ENCODE measurements at regions not wholly inside any gene's neighbourhood (a gene's known extent, or its start where the extent isn't known, plus 50 kb on each side); places are given as distances from the start of the nearest gene placed in this dataset.

DNA sequence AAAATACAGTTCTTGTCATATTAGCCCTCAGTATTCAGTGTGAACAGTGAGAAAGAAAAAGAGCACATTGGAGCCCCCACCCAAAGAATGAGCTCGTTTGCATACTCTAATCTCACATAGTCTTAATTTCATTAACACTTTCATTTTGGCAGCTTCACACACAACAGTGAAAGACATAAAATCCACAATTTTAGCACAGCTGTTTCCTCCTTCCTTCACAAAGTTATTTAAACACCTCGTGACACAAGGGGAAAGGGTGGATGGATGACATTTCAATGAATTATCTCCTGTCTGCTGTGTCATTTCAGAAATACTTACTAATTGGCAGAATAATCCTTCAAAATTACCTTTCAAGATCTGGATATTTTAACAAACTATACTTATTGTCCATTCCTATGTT lies 299.3 kb downstream of the KCNJ2 start:
- Histone ChIP-seq H3K4me1 (ENCODE audit: insufficient read depth, low read length) (no peaks in the 10 kb centered on the region), H3K27ac (ENCODE audit: low read length) (no peak overlapping the region), H3K36me3 (ENCODE audit: insufficient read depth, low read depth, low read length) (no peaks in the 10 kb centered on the region), H3K27me3 (ENCODE audit: insufficient read depth, low read length) (no peaks in the 10 kb centered on the region), H3K4me3 (ENCODE audit: low read length) (no peak overlapping the region), H3K9ac (ENCODE audit: low read depth, low read length) (no peak overlapping the region), H3K9me3 (ENCODE audit: insufficient read depth, low read depth, low read length) (no peaks in the 10 kb centered on the region)

DNA sequence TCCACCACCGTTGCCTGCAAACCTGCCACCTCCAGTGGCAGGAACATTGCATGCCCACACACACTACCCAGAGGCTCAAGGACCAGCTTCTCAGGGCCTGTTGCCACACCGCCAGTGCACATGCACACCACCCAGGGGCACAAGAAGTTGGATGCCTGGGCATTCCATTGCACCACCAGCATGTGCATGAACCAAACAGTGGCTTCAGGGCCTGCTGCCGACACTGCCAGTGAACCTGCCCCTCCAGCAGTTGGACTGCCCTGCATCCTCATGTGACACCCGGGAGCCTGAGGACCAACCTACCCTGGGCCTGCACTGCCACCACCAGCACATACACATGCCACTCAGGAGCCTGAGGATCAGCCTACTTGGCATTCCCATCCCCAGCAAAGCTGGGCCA lies 303.7 kb downstream of the KCNJ2 start:
- no peaks in the 10 kb centered on the region for H3K36me3 ChIP-seq (ENCODE audit: insufficient read depth, low read depth, low read length)

DNA sequence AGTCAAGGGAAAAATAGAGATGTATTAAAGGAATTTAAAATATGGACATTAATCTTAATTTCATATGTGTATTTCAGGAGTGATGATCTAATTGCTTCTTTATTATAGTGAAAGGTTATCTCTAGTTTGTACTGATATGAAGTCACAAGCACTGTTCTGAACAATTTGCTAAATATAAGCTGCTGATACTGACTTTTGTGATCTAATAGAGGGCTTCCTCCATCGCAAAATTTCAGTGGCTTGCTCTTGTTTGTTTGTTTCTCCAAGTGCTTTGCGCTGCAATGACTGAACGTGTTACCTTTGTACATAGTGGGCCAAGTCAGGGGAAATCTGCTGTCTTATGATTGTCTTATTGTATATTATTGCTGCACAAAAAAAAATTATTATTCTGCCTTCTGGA lies 307.0 kb downstream of the KCNJ2 start:
- no peak overlapping the region for H3K4me3 ChIP-seq (ENCODE audit: low read length)
- H3K9ac ChIP-seq (ENCODE audit: low read depth, low read length): no peak overlapping the region
- H3K27me3 ChIP-seq (ENCODE audit: insufficient read depth, low read length): no peaks in the 10 kb centered on the region
- H3K36me3 ChIP-seq (ENCODE audit: insufficient read depth, low read depth, low read length): no peaks in the 10 kb centered on the region
- H3K27ac ChIP-seq (ENCODE audit: low read length): no peak overlapping the region
- H3K9me3 ChIP-seq (ENCODE audit: insufficient read depth, low read depth, low read length): no peaks in the 10 kb centered on the region
- H3K4me1 ChIP-seq (ENCODE audit: insufficient read depth, low read length): no peaks in the 10 kb centered on the region

More for the DNA sequence above, 303.7 kb downstream of the KCNJ2 start:
- Histone ChIP-seq H3K4me1 (ENCODE audit: insufficient read depth, low read length) (no peaks in the 10 kb centered on the region), H3K27me3 (ENCODE audit: insufficient read depth, low read length) (no peaks in the 10 kb centered on the region), H3K4me3 (ENCODE audit: low read length) (no peak overlapping the region), H3K9ac (ENCODE audit: low read depth, low read length) (no peak overlapping the region), H3K27ac (ENCODE audit: low read length) (no peak overlapping the region), H3K9me3 (ENCODE audit: insufficient read depth, low read depth, low read length) (no peaks in the 10 kb centered on the region)

DNA sequence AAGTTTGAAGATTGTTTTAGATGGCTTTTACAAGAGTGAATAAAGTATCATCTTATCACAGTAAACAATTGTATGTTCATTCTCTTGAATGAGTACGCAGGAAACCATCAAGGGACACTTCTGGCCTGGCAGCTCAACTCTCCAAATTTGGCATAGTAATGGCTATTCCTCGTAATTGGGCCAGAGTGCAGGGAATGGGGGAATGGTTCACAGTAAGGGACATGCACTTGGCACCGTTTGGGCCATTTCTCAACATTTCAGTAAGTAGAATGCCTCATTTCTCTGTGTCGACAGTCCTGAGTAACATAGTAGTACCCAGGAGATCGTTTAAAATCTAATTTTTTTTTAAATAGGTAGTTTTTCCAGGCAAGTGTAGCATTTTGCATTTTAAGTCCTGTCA lies 309.6 kb downstream of the KCNJ2 start:
- no peak overlapping the region for H3K4me3 ChIP-seq (ENCODE audit: low read length)
- no peak overlapping the region for H3K27ac ChIP-seq (ENCODE audit: low read length)
- H3K9me3 ChIP-seq (ENCODE audit: insufficient read depth, low read depth, low read length): peaks cover 7% of the 10 kb centered on the region; the same call in 1 of the 2 replicates
- no peaks in the 10 kb centered on the region for H3K4me1 ChIP-seq (ENCODE audit: insufficient read depth, low read length)
- no peaks in the 10 kb centered on the region for H3K27me3 ChIP-seq (ENCODE audit: insufficient read depth, low read length)
- H3K9ac ChIP-seq (ENCODE audit: low read depth, low read length): no peak overlapping the region
- H3K36me3 ChIP-seq (ENCODE audit: insufficient read depth, low read depth, low read length): no peaks in the 10 kb centered on the region

DNA sequence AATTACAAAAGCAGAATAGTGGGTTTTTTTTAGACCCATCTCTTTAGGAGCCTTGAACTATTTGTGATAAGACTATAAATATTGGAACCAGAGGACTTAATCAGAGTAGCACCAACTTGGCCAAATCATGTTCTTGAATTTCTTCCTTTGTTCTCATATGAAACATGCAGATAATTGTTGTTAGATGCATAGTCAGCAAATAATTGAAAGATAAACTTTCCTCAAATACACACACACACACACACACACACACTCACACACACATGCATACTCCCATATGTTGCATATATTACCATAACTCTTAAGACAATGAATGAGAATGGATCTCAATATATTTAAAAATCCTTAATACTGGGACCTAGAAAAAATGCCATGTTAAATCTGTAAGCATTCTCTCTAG lies 310.4 kb downstream of the KCNJ2 start:
- Histone ChIP-seq H3K9me3 (ENCODE audit: insufficient read depth, low read depth, low read length) (peaks cover 9% of the 10 kb centered on the region; the same call in 1 of the 2 replicates), H3K27ac (ENCODE audit: low read length) (no peak overlapping the region), H3K36me3 (ENCODE audit: insufficient read depth, low read depth, low read length) (no peaks in the 10 kb centered on the region), H3K4me3 (ENCODE audit: low read length) (no peak overlapping the region), H3K4me1 (ENCODE audit: insufficient read depth, low read length) (no peaks in the 10 kb centered on the region), H3K9ac (ENCODE audit: low read depth, low read length) (no peak overlapping the region), H3K27me3 (ENCODE audit: insufficient read depth, low read length) (no peaks in the 10 kb centered on the region)

DNA sequence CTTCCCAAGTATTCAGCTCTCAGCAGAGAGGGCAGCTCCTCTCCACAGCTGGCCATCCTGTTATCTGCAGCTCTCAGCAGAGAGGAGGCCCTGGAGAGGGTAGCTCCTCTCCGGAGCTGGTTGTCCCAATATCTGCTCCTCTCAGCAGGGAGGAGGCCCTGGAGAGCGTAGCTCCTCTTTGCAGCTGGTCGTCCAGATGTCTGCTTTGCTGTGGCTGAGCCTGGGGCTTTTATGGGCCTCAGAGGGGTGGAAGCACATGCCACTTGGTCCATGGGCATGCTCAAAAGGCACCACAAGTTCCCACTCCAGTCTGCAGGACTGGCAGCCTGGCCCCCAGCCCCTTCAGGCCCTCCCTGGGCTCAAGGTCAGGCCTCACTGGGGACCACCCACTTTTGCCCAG lies 314.3 kb downstream of the KCNJ2 start:
- Histone ChIP-seq H3K27ac (ENCODE audit: low read length) (no peak overlapping the region), H3K36me3 (ENCODE audit: insufficient read depth, low read depth, low read length) (no peaks in the 10 kb centered on the region), H3K9me3 (ENCODE audit: insufficient read depth, low read depth, low read length) (peaks cover 9% of the 10 kb centered on the region; the same call in 1 of the 2 replicates), H3K4me3 (ENCODE audit: low read length) (no peak overlapping the region), H3K9ac (ENCODE audit: low read depth, low read length) (no peak overlapping the region), H3K27me3 (ENCODE audit: insufficient read depth, low read length) (no peaks in the 10 kb centered on the region), H3K4me1 (ENCODE audit: insufficient read depth, low read length) (no peaks in the 10 kb centered on the region)

DNA sequence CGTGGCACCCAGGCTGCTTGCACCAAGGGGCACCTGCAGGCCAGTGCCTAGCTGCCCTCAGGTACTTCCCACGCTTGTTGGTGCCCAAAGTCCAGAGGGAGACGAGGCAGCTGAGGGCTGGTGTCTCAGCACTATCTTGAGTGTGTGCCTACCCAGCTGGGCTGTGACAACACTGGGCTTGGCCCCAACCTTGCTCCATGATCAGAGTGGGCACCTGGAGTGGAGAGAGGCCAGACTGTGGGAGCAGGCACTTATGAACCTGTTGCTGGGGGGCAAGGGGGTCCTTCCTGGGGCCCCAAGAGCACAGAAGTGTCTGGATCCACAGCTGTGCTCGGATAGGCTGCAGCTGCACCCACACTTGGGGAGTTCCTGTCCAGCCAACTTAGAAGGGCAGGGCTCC lies 314.7 kb downstream of the KCNJ2 start:
- no peaks in the 10 kb centered on the region for H3K27me3 ChIP-seq (ENCODE audit: insufficient read depth, low read length)
- H3K27ac ChIP-seq (ENCODE audit: low read length): no peak overlapping the region
- H3K4me3 ChIP-seq (ENCODE audit: low read length): no peak overlapping the region
- no peak overlapping the region for H3K9ac ChIP-seq (ENCODE audit: low read depth, low read length)
- no peaks in the 10 kb centered on the region for H3K4me1 ChIP-seq (ENCODE audit: insufficient read depth, low read length)
- H3K9me3 ChIP-seq (ENCODE audit: insufficient read depth, low read depth, low read length): peaks cover 9% of the 10 kb centered on the region; the same call in 1 of the 2 replicates
- no peaks in the 10 kb centered on the region for H3K36me3 ChIP-seq (ENCODE audit: insufficient read depth, low read depth, low read length)

DNA sequence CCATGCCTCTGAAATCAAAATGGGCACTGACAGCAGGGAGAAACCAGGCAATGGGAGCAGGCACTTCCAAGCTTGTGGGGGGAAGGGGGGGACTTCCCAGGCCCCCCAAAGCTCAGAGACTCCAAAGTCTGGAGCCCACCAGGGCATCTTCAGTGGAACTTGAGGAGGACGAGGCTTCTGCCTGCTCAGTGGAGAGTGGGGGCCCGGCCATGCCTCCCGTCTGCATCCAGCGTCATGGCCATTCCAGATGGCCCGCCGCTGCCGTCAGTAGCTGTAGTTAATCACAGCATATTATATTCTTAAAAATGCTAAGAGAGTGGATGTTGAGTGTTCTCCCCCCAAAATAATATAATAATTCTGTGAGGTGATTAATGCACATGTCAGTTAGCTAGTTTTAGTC lies 315.2 kb downstream of the KCNJ2 start:
- Histone ChIP-seq H3K4me1 (ENCODE audit: insufficient read depth, low read length) (no peaks in the 10 kb centered on the region), H3K4me3 (ENCODE audit: low read length) (no peak overlapping the region), H3K27me3 (ENCODE audit: insufficient read depth, low read length) (no peaks in the 10 kb centered on the region), H3K27ac (ENCODE audit: low read length) (no peak overlapping the region), H3K36me3 (ENCODE audit: insufficient read depth, low read depth, low read length) (no peaks in the 10 kb centered on the region), H3K9me3 (ENCODE audit: insufficient read depth, low read depth, low read length) (peaks cover 9% of the 10 kb centered on the region; the same call in 1 of the 2 replicates), H3K9ac (ENCODE audit: low read depth, low read length) (no peak overlapping the region)

DNA sequence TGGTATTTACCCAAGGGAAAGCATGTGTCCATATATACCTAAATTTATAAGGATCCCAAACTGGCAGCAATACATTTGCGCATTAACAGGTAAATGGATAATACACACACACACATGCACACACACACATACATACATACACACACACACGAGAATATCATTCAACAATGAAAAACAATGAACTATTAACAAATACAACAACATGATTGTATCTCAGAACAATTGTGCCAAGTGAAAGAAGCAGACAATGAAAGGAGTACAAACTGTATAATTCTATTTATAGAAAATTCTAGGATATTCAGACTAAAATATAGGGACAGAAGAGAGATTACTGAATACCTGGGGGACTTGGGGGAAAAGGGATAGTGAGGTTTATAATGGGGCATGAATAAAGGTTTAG lies 323.0 kb downstream of the KCNJ2 start:
- Histone ChIP-seq H3K4me1 (ENCODE audit: insufficient read depth, low read length) (no peaks in the 10 kb centered on the region), H3K27ac (ENCODE audit: low read length) (no peak overlapping the region), H3K9me3 (ENCODE audit: insufficient read depth, low read depth, low read length) (no peaks in the 10 kb centered on the region), H3K36me3 (ENCODE audit: insufficient read depth, low read depth, low read length) (no peaks in the 10 kb centered on the region), H3K4me3 (ENCODE audit: low read length) (no peak overlapping the region), H3K27me3 (ENCODE audit: insufficient read depth, low read length) (no peaks in the 10 kb centered on the region), H3K9ac (ENCODE audit: low read depth, low read length) (no peak overlapping the region)

DNA sequence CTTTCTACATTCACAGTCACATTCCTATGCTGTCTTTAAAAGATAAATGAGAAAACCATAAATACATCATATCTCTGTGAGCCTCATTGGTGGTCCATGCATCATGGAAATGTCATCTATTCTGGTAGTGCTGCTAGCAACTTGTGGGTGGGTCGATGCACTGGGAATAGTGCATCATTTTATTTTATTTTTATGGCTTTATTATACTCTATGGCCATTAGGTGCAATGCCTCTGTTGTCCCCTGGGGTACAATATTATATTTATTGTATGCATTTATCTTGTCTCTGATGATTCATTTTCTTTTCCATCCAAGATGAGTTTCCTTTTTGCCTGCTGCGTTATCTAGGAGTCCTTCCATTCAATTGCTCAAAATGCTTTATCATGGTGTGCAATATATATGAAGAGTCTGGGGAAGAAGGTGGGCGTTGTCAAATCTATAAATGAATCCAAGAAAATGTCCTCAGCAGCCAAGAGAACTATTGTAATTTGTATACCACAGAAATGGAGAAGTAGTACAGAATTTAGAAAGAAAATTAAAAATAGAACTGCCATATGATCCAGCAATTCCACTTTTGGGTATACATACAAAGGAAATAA lies 324.0 kb downstream of the KCNJ2 start:
- Histone ChIP-seq H3K36me3 (ENCODE audit: insufficient read depth, low read depth, low read length) (no peaks in the 10 kb centered on the region), H3K9me3 (ENCODE audit: insufficient read depth, low read depth, low read length) (no peaks in the 10 kb centered on the region), H3K27me3 (ENCODE audit: insufficient read depth, low read length) (no peaks in the 10 kb centered on the region), H3K4me3 (ENCODE audit: low read length) (no peak overlapping the region), H3K9ac (ENCODE audit: low read depth, low read length) (no peak overlapping the region), H3K4me1 (ENCODE audit: insufficient read depth, low read length) (no peaks in the 10 kb centered on the region), H3K27ac (ENCODE audit: low read length) (no peak overlapping the region)

DNA sequence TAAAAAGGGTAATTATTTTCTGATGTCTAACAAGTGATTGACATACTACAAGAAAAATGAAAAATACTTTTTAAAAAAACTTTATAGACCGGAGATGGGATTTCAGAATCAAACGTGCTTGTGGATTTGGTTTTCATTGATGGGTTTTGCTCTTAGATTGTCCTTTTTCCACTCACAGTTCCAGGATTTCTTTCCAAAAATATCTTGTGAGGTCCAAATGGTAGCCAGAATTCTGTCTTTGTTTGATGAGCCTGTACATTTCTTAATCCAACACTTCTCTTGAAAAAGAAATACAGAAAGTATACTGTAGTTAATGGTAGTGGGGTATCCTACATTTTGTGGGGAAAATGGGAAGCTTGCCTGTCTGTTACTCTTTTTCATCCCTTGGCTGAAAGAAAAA lies 329.3 kb downstream of the KCNJ2 start:
- Histone ChIP-seq H3K9me3 (ENCODE audit: insufficient read depth, low read depth, low read length) (no peaks in the 10 kb centered on the region), H3K27me3 (ENCODE audit: insufficient read depth, low read length) (no peaks in the 10 kb centered on the region), H3K36me3 (ENCODE audit: insufficient read depth, low read depth, low read length) (no peaks in the 10 kb centered on the region), H3K9ac (ENCODE audit: low read depth, low read length) (no peak overlapping the region), H3K4me3 (ENCODE audit: low read length) (no peak overlapping the region), H3K27ac (ENCODE audit: low read length) (no peak overlapping the region), H3K4me1 (ENCODE audit: insufficient read depth, low read length) (peaks cover 15% of the 10 kb centered on the region)

DNA sequence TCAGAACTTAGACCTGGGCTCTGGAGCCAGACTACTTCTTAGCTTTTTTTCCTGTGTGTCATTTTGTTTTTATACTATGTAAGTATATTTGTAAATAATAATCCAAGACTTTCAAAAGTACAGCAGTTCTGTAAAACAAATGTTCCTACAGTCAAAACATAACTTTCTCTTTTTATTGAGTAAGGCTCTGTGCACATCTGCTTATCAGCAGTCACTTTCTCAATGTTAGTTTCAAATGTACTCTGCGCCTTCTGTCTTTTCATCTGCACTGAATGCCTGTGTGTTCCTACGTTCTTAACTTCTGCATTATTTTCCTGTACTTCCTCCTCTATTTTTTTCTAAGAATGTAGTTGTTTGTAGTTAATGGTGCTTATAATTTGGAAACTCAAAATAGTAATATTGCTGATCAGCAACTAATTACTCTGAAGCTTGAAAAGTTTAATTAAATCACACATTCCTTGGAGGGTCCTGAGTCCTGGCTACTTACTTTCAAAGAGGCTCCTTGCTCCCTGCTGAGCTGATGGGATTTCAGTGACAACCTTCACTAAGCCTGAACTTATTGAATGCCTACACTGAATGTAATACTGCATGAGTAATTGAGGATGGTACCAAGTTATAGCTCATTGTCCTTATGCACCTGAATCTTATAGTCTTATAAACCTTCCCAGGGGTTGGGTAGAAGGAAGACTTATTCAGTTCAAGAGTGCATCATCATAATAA lies 329.9 kb downstream of the KCNJ2 start:
- Histone ChIP-seq H3K4me1 (ENCODE audit: insufficient read depth, low read length) (peaks cover 15% of the 10 kb centered on the region), H3K9me3 (ENCODE audit: insufficient read depth, low read depth, low read length) (no peaks in the 10 kb centered on the region), H3K36me3 (ENCODE audit: insufficient read depth, low read depth, low read length) (no peaks in the 10 kb centered on the region), H3K27ac (ENCODE audit: low read length) (no peak overlapping the region), H3K9ac (ENCODE audit: low read depth, low read length) (no peak overlapping the region), H3K27me3 (ENCODE audit: insufficient read depth, low read length) (no peaks in the 10 kb centered on the region), H3K4me3 (ENCODE audit: low read length) (no peak overlapping the region)

Measured in iPS-20b (cell line).